Activated CD4-positive, alpha-beta T cell treated with anti-CD3 and anti-CD28 coated beads, Interleukin-10, Interleukin-2, amounts not matched to agents 100 ng/mL and 50 ng/mL, durations not matched to agents 16 hours and 8 hours (primary cell): ENCODE measurements at regions not wholly inside any gene's neighbourhood (a gene's known extent, or its start where the extent isn't known, plus 50 kb on each side); places are given as distances from the start of the nearest gene placed in this dataset.

Experiments
- DNase-seq: peaks from one replicate; pipeline ENCODE4 v3.0.0-alpha.2; 2020

DNA sequence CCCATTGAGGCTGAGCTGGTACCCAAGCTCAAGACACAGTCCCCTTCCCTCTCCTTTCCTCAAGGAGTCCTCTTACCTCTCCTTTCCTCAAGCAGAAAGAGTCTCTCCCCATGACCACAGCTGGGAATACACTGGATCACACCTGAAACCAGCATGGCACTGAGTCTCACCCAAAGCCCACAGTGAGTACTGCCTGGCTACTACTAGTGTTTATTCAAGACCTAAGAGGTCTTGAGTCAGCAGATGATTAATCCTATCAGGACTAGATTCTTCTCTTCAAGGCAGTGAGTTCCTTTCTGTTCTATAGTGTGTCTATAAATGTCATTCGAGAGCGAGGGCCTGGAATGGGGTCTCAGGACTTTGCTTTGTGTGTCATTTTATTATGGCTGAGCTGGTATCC, 111.4 kb downstream of the METTL4 start:
- no peak for DNase-seq

DNA sequence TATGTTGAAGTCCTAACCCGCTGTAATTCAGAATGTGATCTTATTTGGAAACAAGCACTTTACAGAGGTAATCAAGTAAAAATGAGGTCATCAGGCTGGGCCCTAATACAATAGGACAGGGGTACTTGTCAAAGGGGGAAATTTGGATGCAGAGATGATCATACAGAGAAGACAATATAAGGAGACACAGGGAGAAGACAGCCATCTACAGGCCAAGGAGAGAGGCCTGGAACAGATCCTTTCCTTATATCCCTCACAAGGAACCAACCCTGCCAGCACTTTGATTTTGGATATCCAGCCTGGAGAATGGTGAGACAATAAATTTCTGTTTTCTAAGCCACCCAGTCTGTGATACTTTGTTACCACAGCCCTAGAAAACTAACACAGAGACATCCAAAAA, 104.3 kb downstream of the METTL4 start:
- DNase-seq, result no peak

- DNase-seq, result no peak
Measured at GRCh38 chr18:2468051-2468450, 103.3 kb downstream of the METTL4 start.

DNA sequence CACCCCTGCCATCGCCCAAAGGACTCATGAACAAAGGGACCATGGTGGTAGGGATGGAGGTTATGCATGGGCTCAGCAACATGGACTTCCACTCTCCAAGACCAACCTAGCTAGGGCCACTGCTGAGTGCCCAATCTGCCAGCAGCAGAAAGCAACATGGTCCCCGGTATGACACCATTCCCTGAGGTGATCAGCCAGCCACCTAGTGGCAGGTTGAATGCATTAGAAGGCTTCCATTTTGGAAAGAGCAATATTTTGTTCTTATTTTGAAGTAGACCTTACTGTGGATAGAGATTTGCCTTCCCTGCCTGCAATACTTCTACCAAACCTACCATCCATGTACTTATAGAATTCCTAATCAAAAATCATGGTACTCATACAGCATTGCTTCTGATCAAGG, 99.8 kb downstream of the METTL4 start:
- no peak for DNase-seq

DNA sequence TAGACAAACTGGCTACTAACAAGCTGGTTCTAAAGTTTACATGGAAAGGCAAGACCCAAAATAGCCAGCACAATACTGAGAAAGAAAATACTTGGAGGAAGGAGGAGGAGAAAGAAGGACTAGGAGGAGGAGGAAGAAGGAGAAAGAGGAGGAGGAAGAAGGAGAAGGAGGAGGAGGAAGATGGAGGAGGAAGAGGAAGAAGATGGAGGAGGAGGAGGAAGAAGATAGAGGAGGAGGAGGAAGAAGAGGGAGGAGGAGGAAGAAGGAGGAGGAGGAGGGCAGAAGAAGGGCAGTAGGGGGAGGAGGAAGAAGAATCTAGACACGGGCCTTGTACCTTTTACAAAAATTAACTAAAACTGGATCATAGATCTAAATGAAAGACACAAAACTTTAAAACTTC, 92.6 kb downstream of the METTL4 start:
- no peak for DNase-seq

- DNase-seq, result no peak
Measured at GRCh38 chr18:2480536-2480935, 90.8 kb downstream of the METTL4 start.

DNA sequence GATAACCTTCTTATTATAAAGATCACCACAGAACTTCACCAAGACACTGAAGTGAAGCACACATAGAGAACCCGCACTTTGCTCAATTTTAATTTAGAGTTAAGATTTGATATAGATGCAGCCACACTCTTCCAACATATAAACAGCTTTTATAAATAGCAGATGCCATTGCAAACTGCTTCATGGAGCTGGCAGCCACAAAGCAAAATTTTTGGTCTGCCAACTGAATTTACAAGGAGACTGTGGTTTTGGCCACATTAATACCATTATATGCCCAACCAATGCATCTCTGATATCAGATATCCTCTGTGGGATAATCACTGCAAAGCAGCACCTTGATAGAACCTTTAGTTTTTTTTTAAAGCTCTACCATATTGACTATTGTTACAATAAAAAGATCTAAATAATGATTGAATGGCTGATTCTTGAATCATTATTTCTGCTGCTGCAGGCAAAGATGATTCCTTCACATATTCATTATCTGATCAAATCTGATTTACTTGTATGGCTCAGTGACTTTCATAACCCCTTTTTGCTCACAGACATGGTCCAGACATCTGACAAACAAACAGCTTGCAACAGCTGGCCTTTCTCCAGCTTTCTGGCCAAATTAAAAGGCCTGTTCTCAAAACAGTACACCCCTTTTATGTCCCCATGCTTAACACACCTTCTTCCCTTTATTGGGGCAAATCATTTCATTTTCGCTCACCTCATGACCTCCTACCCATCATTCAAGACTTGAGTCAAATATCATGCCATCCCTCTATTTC, 88.4 kb downstream of the METTL4 start:
- no peak for DNase-seq

DNA sequence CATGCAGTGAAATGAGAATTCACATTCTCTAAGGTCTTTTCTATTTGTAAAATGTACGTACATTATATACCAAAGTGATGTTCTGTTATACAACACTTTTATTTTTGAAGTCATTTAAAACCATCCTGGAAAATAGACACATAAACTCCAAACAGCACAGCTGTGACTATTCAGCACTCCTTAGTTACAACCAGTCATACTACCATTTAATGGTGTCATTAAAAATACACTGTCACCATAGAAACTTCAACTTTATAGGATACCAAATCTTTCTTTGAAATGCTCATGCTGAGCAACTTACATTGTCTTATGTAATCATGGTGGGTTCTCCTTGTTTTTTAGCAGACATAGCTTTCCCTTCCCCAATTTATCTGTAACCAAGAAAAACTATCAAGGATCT, 85.3 kb downstream of the METTL4 start:
- no peak for DNase-seq

DNA sequence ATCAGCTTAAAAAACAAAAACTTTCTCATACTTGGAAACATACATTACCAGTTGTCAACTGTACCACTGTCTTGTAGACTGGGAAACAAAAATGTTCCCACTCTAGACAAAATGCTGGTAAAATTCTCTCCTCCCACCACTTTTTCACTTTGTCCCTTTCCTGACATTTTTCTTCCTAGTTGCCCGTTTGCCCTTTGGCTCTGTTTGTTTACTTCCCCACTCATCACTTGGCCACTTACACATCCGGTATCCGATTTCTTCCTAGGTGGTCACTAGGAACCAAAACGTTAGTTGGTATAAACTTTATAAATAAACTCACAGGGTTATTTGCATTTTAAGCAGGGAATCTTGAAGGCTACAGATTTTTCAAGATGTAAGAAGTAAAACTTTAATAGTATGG, 84.9 kb downstream of the METTL4 start:
- no peak for DNase-seq
